BE2C (cell line): ENCODE measurements at regions not wholly inside any gene's neighbourhood (a gene's known extent, or its start where the extent isn't known, plus 50 kb on each side); places are given as distances from the start of the nearest gene placed in this dataset.

Experiments used
- DNase-seq: peaks from one replicate; pipeline ENCODE4 v3.0.0-alpha.2; 2020
- H3K27me3 ChIP-seq: fragments of 250-450 bp; sonication (Bioruptor Pico); 2 replicates; pipeline ENCODE4 v1.5.1; 2020; ENCODE audit warnings: mild to moderate bottlenecking
- H3K36me3 ChIP-seq: fragments of 250-450 bp; sonication (Bioruptor Pico); 2 replicates; pipeline ENCODE4 v1.5.1; 2020; ENCODE audit warnings: mild to moderate bottlenecking
- H3K4me1 ChIP-seq: fragments of 250-450 bp; sonication (Bioruptor Pico); 2 replicates; pipeline ENCODE4 v1.5.1; 2020
- H3K4me3 ChIP-seq: 2 replicates; pipeline ENCODE4 v1.5.1; 2011; ENCODE audit warnings: low read depth, low read length
- H3K9me3 ChIP-seq: fragments of 250-450 bp; sonication (Bioruptor Pico); 2 replicates; pipeline ENCODE4 v1.5.1; 2020
- TF ChIP-seq, protein P1 (sequence below): IDR thresholded peaks from 2 replicates; pipeline ENCODE4 v1.5.1; 2012; ENCODE audit warnings: mild to moderate bottlenecking, low read depth, low read length

DNA sequence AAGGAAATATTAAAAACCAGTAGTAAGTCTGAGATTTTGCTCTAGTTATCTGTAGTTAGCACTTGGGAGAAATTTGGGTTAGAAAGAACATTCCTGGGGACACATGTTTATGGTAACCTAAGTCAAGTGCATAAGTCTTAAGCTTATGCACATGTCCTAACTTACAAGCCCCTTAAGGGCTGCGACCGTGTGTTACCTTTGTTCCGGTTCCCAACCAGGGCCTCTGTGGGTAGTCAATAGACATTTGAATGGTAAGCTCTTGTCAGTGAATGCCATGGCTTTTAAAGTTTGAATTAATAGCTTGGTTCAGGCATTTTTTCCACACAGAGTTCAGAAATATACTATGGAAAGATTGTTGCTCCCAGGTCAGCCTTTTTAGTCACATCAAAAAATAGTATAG, 64.7 kb upstream of the CWC22 start:
- DNase-seq, result no peak
- H3K9me3 ChIP-seq, result no peaks in the 10 kb centered on the region
- TF ChIP-seq, protein P1, sequence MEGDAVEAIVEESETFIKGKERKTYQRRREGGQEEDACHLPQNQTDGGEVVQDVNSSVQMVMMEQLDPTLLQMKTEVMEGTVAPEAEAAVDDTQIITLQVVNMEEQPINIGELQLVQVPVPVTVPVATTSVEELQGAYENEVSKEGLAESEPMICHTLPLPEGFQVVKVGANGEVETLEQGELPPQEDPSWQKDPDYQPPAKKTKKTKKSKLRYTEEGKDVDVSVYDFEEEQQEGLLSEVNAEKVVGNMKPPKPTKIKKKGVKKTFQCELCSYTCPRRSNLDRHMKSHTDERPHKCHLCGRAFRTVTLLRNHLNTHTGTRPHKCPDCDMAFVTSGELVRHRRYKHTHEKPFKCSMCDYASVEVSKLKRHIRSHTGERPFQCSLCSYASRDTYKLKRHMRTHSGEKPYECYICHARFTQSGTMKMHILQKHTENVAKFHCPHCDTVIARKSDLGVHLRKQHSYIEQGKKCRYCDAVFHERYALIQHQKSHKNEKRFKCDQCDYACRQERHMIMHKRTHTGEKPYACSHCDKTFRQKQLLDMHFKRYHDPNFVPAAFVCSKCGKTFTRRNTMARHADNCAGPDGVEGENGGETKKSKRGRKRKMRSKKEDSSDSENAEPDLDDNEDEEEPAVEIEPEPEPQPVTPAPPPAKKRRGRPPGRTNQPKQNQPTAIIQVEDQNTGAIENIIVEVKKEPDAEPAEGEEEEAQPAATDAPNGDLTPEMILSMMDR, result no peak
- H3K4me1 ChIP-seq, result no peaks in the 10 kb centered on the region
- no peaks in the 10 kb centered on the region for H3K27me3 ChIP-seq
- no peak overlapping the region for H3K4me3 ChIP-seq
- no peaks in the 10 kb centered on the region for H3K36me3 ChIP-seq

GRCh38 chr2:180063494-180064092, 56.5 kb upstream of the CWC22 start:
- Histone ChIP-seq H3K9me3 (no peaks in the 10 kb centered on the region), H3K4me1 (no peaks in the 10 kb centered on the region), H3K4me3 (no peak overlapping the region), H3K27me3 (no peaks in the 10 kb centered on the region), H3K36me3 (no peaks in the 10 kb centered on the region)
- DNase-seq, result no peak
- TF ChIP-seq, protein P1, result no peak

DNA sequence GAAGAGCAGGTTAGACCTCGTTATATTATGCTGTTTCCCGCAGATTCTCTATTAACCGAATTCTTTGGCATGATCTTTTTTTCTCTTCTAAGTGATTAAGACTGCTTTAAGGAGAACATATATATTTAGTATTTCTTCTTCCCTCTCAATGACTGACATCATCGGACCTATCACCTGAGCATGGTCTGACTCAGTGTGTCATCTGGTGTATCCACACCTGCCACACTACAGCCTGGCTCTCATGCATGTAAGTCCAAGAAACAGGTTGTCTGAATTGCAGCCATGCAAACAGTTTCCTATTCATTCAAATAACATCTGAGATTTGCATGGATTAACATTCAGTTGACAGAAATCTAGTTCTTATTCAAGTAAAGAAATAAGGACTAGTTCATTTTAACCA, 55.1 kb upstream of the CWC22 start:
- H3K27me3 ChIP-seq, result no peaks in the 10 kb centered on the region
- H3K4me3 ChIP-seq, result no peak overlapping the region
- DNase-seq, result no peak
- no peaks in the 10 kb centered on the region for H3K4me1 ChIP-seq
- TF ChIP-seq, protein P1, result no peak
- no peaks in the 10 kb centered on the region for H3K36me3 ChIP-seq
- no peaks in the 10 kb centered on the region for H3K9me3 ChIP-seq

GRCh38 chr2:180061546-180061945, 54.4 kb upstream of the CWC22 start:
- Histone ChIP-seq H3K9me3 (no peaks in the 10 kb centered on the region), H3K27me3 (no peaks in the 10 kb centered on the region), H3K4me1 (no peaks in the 10 kb centered on the region), H3K4me3 (no peak overlapping the region), H3K36me3 (no peaks in the 10 kb centered on the region)
- TF ChIP-seq, protein P1, result no peak
- no peak for DNase-seq

- DNase-seq, result no peak
- Histone ChIP-seq H3K4me1 (no peaks in the 10 kb centered on the region), H3K36me3 (no peaks in the 10 kb centered on the region), H3K9me3 (no peaks in the 10 kb centered on the region), H3K4me3 (no peak overlapping the region), H3K27me3 (no peaks in the 10 kb centered on the region)
- TF ChIP-seq, protein P1, result no peak
These were observed 54.0 kb upstream of the CWC22 start for GRCh38 chr2:180061085-180061484.

- H3K4me1 ChIP-seq, result no peaks in the 10 kb centered on the region
- DNase-seq, result no peak
- no peak overlapping the region for H3K4me3 ChIP-seq
- H3K9me3 ChIP-seq, result no peaks in the 10 kb centered on the region
- TF ChIP-seq, protein P1, result no peak
- H3K36me3 ChIP-seq, result no peaks in the 10 kb centered on the region
- no peaks in the 10 kb centered on the region for H3K27me3 ChIP-seq
These were observed 51.9 kb upstream of the CWC22 start for GRCh38 chr2:180058993-180059392.
